HepG2 (cell line): ENCODE measurements at regions not wholly inside any gene's neighbourhood (a gene's known extent, or its start where the extent isn't known, plus 50 kb on each side); places are given as distances from the start of the nearest gene placed in this dataset.

ENCODE experiments used
- CBFB ChIP-seq: sonication (generic); formaldehyde crosslinking; IDR thresholded peaks from 2 replicates; pipeline ENCODE4 v1.4.0; 2020; ENCODE audit warnings: missing genetic modification reagents
- ETV5 ChIP-seq: IDR thresholded peaks from 2 replicates; pipeline ENCODE4 v1.6.1; 2018; ENCODE audit warnings: missing biosample characterization, missing genetic modification reagents, inconsistent platforms, borderline replicate concordance
- IRX3 ChIP-seq: sonication (generic); formaldehyde crosslinking; IDR thresholded peaks from 2 replicates; pipeline ENCODE4 v1.8.1; 2023; ENCODE audit warnings: mild to moderate bottlenecking, low read depth, missing genetic modification reagents, borderline replicate concordance
- JUN ChIP-seq: sonication (generic); formaldehyde crosslinking; IDR thresholded peaks from 2 replicates; pipeline ENCODE4 v1.4.0; 2020; ENCODE audit warnings: mild to moderate bottlenecking, missing genetic modification reagents
- POLR2A ChIP-seq, 2 experiments: IDR thresholded peaks; 2 replicates each; pipeline ENCODE4 v1.6.1; 2011; ENCODE audit warnings: low read depth in 2 of 2, low read length in 2 of 2, mild to moderate bottlenecking in 1 of 2, moderate library complexity in 1 of 2; ENCODE audit not compliant: insufficient read depth in 1 of 2
- POLR2AphosphoS2 ChIP-seq: IDR thresholded peaks from 2 replicates; pipeline ENCODE4 v1.6.1; 2011; ENCODE audit warnings: low read depth, low read length, improper control_type of control experiment
- SIN3A ChIP-seq: IDR thresholded peaks from 2 replicates; pipeline ENCODE4 v1.6.1; 2011; ENCODE audit warnings: low read depth, mild to moderate bottlenecking, control low read depth, low read length, borderline replicate concordance
- ZNF644 ChIP-seq: IDR thresholded peaks from 2 replicates; pipeline ENCODE4 v1.6.1; 2016; ENCODE audit warnings: low read depth
- TF ChIP-seq, protein P1 (sequence below): sonication (generic); formaldehyde crosslinking; IDR thresholded peaks from 2 replicates; pipeline ENCODE4 v1.5.0; 2020; ENCODE audit warnings: mild to moderate bottlenecking, missing genetic modification reagents, moderate library complexity
- TF ChIP-seq, protein P2 (sequence below): sonication (generic); formaldehyde crosslinking; IDR thresholded peaks from 2 replicates; pipeline ENCODE4 v1.4.0; 2020; ENCODE audit warnings: missing genetic modification reagents
- TF ChIP-seq, protein P3 (sequence below), 2 experiments: sonication (generic) in 1 of 2; formaldehyde crosslinking in 1 of 2; IDR thresholded peaks; 2 replicates each; pipeline versions ENCODE4 v1.5.1 to v1.6.1; 2011 to 2020; ENCODE audit warnings: borderline replicate concordance in 1 of 2, low read depth in 1 of 2, low read length in 1 of 2, mild to moderate bottlenecking in 1 of 2, missing genetic modification reagents in 1 of 2, moderate library complexity in 1 of 2

DNA sequence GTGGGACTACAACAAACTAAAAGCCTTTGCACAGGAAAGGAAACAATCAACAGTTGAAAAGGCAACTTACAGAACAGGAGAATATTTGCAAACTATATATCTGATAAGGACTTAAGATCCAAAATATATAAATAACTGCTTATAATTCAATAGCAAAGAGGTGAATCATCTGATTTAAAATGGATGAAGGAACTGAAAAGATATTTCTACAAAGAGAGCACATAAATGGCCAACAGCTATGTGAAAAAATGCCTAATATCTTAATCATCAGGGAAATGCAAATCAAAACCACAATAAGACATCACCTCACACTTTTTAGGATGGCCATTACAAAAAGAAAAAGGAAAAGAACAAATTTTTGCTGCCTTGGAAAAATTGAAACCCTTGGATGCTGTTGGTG lies 100.4 kb downstream of the LURAP1L start:
- TF ChIP-seq SIN3A (no peak), CBFB (no peak), POLR2A (IDR thresholded peaks at IDR 0.05; ENCODE audit: insufficient read depth in 1 of 2, low read depth in 2 of 2, low read length in 2 of 2) (no peak), JUN (no peak), IRX3 (no peak), ZNF644 (CRISPR knock-in tag) (no peak), ETV5 (CRISPR knock-in tag) (no peak), POLR2AphosphoS2 (no peak)
- TF ChIP-seq, protein P1, sequence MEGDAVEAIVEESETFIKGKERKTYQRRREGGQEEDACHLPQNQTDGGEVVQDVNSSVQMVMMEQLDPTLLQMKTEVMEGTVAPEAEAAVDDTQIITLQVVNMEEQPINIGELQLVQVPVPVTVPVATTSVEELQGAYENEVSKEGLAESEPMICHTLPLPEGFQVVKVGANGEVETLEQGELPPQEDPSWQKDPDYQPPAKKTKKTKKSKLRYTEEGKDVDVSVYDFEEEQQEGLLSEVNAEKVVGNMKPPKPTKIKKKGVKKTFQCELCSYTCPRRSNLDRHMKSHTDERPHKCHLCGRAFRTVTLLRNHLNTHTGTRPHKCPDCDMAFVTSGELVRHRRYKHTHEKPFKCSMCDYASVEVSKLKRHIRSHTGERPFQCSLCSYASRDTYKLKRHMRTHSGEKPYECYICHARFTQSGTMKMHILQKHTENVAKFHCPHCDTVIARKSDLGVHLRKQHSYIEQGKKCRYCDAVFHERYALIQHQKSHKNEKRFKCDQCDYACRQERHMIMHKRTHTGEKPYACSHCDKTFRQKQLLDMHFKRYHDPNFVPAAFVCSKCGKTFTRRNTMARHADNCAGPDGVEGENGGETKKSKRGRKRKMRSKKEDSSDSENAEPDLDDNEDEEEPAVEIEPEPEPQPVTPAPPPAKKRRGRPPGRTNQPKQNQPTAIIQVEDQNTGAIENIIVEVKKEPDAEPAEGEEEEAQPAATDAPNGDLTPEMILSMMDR: no peak
- TF ChIP-seq, protein P2, sequence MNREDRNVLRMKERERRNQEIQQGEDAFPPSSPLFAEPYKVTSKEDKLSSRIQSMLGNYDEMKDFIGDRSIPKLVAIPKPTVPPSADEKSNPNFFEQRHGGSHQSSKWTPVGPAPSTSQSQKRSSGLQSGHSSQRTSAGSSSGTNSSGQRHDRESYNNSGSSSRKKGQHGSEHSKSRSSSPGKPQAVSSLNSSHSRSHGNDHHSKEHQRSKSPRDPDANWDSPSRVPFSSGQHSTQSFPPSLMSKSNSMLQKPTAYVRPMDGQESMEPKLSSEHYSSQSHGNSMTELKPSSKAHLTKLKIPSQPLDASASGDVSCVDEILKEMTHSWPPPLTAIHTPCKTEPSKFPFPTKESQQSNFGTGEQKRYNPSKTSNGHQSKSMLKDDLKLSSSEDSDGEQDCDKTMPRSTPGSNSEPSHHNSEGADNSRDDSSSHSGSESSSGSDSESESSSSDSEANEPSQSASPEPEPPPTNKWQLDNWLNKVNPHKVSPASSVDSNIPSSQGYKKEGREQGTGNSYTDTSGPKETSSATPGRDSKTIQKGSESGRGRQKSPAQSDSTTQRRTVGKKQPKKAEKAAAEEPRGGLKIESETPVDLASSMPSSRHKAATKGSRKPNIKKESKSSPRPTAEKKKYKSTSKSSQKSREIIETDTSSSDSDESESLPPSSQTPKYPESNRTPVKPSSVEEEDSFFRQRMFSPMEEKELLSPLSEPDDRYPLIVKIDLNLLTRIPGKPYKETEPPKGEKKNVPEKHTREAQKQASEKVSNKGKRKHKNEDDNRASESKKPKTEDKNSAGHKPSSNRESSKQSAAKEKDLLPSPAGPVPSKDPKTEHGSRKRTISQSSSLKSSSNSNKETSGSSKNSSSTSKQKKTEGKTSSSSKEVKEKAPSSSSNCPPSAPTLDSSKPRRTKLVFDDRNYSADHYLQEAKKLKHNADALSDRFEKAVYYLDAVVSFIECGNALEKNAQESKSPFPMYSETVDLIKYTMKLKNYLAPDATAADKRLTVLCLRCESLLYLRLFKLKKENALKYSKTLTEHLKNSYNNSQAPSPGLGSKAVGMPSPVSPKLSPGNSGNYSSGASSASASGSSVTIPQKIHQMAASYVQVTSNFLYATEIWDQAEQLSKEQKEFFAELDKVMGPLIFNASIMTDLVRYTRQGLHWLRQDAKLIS (CRISPR knock-in tag): no peak
- TF ChIP-seq, protein P3, sequence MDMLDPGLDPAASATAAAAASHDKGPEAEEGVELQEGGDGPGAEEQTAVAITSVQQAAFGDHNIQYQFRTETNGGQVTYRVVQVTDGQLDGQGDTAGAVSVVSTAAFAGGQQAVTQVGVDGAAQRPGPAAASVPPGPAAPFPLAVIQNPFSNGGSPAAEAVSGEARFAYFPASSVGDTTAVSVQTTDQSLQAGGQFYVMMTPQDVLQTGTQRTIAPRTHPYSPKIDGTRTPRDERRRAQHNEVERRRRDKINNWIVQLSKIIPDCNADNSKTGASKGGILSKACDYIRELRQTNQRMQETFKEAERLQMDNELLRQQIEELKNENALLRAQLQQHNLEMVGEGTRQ (IDR thresholded peaks at IDR 0.05; ENCODE audit: low read depth, low read length): no peak
- TF ChIP-seq, protein P3 (CRISPR knock-in tag; IDR thresholded peaks at IDR 0.05; ENCODE audit: borderline replicate concordance): no peak
